K562 (cell line): ENCODE measurements at regions not wholly inside any gene's neighbourhood (a gene's known extent, or its start where the extent isn't known, plus 50 kb on each side); places are given as distances from the start of the nearest gene placed in this dataset.

Experiments
- NRF1 ChIP-seq, 2 experiments: fragments of 450-650 bp; IDR thresholded peaks in 1 of 2; conservative IDR thresholded peaks in 1 of 2; 2 replicates each; pipeline ENCODE4 v1.6.1; 2014; ENCODE audit warnings: mild to moderate bottlenecking in 2 of 2
- PRMT5 ChIP-seq: sonication (generic); formaldehyde crosslinking; IDR thresholded peaks from 2 replicates; pipeline ENCODE4 v1.5.0; 2020; ENCODE audit warnings: missing genetic modification reagents
- SRSF3 ChIP-seq: fragments of 200-400 bp; formaldehyde crosslinking; IDR thresholded peaks from 2 replicates; pipeline ENCODE4 v1.6.1; 2016; ENCODE audit warnings: mild to moderate bottlenecking, low read length, moderate library complexity; ENCODE audit not compliant: insufficient read depth
- SRSF9 ChIP-seq: fragments of 200-400 bp; formaldehyde crosslinking; IDR thresholded peaks from 2 replicates; pipeline ENCODE4 v1.6.1; 2017; ENCODE audit warnings: low read depth, low read length, borderline replicate concordance

DNA sequence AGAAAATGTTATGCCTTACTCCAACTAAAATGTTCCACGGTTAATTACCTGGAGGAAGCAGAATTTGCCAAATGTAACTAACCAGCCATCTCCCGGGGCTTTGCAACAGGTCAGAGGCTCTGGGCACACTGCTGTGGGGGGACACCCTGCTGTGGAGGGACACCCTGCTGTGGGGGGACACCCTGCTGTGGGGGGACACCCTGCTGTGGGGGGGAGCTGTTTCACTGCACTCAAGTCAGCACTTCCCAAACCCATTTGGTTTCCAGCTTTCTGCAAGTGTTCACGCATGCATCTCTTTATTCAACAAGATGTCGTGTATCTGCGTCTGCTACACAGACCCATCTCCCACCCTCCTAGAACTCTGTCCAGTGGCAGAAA, 239.5 kb downstream of the C16orf95 start:
- TF ChIP-seq SRSF3 (no peak), PRMT5 (CRISPR knock-in tag) (no peak), NRF1 (conservative IDR thresholded peaks at IDR 0.05 in 1 of 2, IDR thresholded peaks at IDR 0.05 in 1 of 2) (no peak), SRSF9 (no peak)
